ENCODE measurements at regions not wholly inside any gene's neighbourhood (a gene's known extent, or its start where the extent isn't known, plus 50 kb on each side); places are given as distances from the start of the nearest gene placed in this dataset.

GRCh38 chr2:37472959-37473358, 128.5 kb downstream of the QPCT start:
- H3K36me3 ChIP-seq = no peaks in the 10 kb centered on the region
- in situ Hi-C loops (cut with MboI; ENCODE audit: low pct_ligation_motif_present in 1 of 4, low pct_unique_long_range_greater_than_20kb in 1 of 4, low sequenced_read_pairs in 3 of 4) (no loop called here), intact Hi-C loops (cut with DNase I; ENCODE audit: low total_unique reads) (no loop called here)
- no peak overlapping the region for H3K27ac ChIP-seq
- WGBS, 2 donors (ENCODE audit: low coverage in 1 of 2) = 30 to 48% methylated on average over 1 to 2 of the region's 2 CpGs
- TF ChIP-seq, protein P1, sequence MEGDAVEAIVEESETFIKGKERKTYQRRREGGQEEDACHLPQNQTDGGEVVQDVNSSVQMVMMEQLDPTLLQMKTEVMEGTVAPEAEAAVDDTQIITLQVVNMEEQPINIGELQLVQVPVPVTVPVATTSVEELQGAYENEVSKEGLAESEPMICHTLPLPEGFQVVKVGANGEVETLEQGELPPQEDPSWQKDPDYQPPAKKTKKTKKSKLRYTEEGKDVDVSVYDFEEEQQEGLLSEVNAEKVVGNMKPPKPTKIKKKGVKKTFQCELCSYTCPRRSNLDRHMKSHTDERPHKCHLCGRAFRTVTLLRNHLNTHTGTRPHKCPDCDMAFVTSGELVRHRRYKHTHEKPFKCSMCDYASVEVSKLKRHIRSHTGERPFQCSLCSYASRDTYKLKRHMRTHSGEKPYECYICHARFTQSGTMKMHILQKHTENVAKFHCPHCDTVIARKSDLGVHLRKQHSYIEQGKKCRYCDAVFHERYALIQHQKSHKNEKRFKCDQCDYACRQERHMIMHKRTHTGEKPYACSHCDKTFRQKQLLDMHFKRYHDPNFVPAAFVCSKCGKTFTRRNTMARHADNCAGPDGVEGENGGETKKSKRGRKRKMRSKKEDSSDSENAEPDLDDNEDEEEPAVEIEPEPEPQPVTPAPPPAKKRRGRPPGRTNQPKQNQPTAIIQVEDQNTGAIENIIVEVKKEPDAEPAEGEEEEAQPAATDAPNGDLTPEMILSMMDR (IDR thresholded peaks at IDR 0.05) = no peak
- no peak for TF ChIP-seq POLR2AphosphoS5 (IDR thresholded peaks at IDR 0.05)
- no peak for TF ChIP-seq POLR2A (IDR thresholded peaks at IDR 0.05)
- no peak for TF ChIP-seq EP300 (IDR thresholded peaks at IDR 0.05; ENCODE audit: low read depth)
- peaks cover 0 to 8% (median 0%) of the 10 kb centered on the region in 4 donors for H3K4me1 ChIP-seq
- no peaks in the 10 kb centered on the region for H3K9me3 ChIP-seq
- DNase-seq = no peak
- H3K27me3 ChIP-seq = no peaks in the 10 kb centered on the region
- no peak overlapping the region for H3K4me3 ChIP-seq

GRCh38 chr2:37476411-37476810, 132.0 kb downstream of the QPCT start:
- in situ Hi-C loops (cut with MboI; ENCODE audit: low pct_ligation_motif_present in 1 of 4, low pct_unique_long_range_greater_than_20kb in 1 of 4, low sequenced_read_pairs in 3 of 4) (no loop called here), intact Hi-C loops (cut with DNase I; ENCODE audit: low total_unique reads) (no loop called here)
- TF ChIP-seq, protein P1 (IDR thresholded peaks at IDR 0.05) = no peak
- TF ChIP-seq POLR2AphosphoS5 (IDR thresholded peaks at IDR 0.05) = no peak
- TF ChIP-seq POLR2A (IDR thresholded peaks at IDR 0.05) = no peak
- no peak for TF ChIP-seq EP300 (IDR thresholded peaks at IDR 0.05; ENCODE audit: low read depth)
- Histone ChIP-seq H3K36me3 (no peaks in the 10 kb centered on the region), H3K4me3 (no peak overlapping the region), H3K4me1 (peaks cover 0 to 8% (median 0%) of the 10 kb centered on the region in 4 donors), H3K27me3 (no peaks in the 10 kb centered on the region), H3K9me3 (no peaks in the 10 kb centered on the region), H3K27ac (no peak overlapping the region)
- WGBS, 2 donors (ENCODE audit: low coverage in 1 of 2) = 71 to 72% methylated on average over 1 to 4 of the region's 4 CpGs
- no peak for DNase-seq

DNA sequence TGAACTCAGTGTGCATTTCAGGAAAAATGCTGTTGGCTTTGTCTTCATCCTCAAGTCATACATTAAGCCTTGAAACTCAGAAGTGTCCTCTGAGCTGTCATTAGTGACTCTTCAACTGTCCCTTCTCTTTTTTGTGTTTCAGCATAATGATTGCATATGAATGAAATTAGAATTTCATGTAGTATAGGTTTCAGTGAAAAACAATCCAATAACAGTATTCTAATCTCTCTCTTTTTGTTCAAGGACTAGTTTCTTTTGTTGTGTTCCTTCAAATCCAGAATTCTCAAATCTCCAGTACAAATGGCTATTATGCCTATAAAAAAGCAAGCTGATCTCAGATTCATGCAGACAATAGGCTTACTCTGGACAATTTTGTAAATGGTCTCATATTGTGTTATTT, 133.5 kb downstream of the QPCT start:
- intact Hi-C loops (cut with DNase I; ENCODE audit: low total_unique reads) (no loop called here), in situ Hi-C loops (cut with MboI; ENCODE audit: low pct_ligation_motif_present in 1 of 4, low pct_unique_long_range_greater_than_20kb in 1 of 4, low sequenced_read_pairs in 3 of 4) (no loop called here)
- no peak for DNase-seq
- H3K9me3 ChIP-seq = no peaks in the 10 kb centered on the region
- TF ChIP-seq EP300 (IDR thresholded peaks at IDR 0.05; ENCODE audit: low read depth) = no peak
- no peak for TF ChIP-seq POLR2AphosphoS5 (IDR thresholded peaks at IDR 0.05)
- TF ChIP-seq, protein P1 (IDR thresholded peaks at IDR 0.05) = no peak
- no peak for TF ChIP-seq POLR2A (IDR thresholded peaks at IDR 0.05)
- H3K4me1 ChIP-seq = peaks cover 0 to 6% (median 0%) of the 10 kb centered on the region in 4 donors
- no peak overlapping the region for H3K27ac ChIP-seq
- H3K4me3 ChIP-seq = no peak overlapping the region
- no peaks in the 10 kb centered on the region for H3K27me3 ChIP-seq
- H3K36me3 ChIP-seq = no peaks in the 10 kb centered on the region

GRCh38 chr2:37481244-37481643, 136.8 kb downstream of the QPCT start:
- no peaks in the 10 kb centered on the region for H3K4me1 ChIP-seq
- TF ChIP-seq, protein P1 (IDR thresholded peaks at IDR 0.05) = no peak
- no peak for TF ChIP-seq POLR2A (IDR thresholded peaks at IDR 0.05)
- no peak for TF ChIP-seq EP300 (IDR thresholded peaks at IDR 0.05; ENCODE audit: low read depth)
- no peak for TF ChIP-seq POLR2AphosphoS5 (IDR thresholded peaks at IDR 0.05)
- H3K9me3 ChIP-seq = no peaks in the 10 kb centered on the region
- in situ Hi-C loops (cut with MboI; ENCODE audit: low pct_ligation_motif_present in 1 of 4, low pct_unique_long_range_greater_than_20kb in 1 of 4, low sequenced_read_pairs in 3 of 4) (no loop called here), intact Hi-C loops (cut with DNase I; ENCODE audit: low total_unique reads) (no loop called here)
- no peaks in the 10 kb centered on the region for H3K27me3 ChIP-seq
- 94% methylated on average over 2 of the region's 2 CpGs; no CpG with 5 or more reads in 1 of the 2 donors for WGBS, 2 donors (ENCODE audit: low coverage in 1 of 2)
- no peak overlapping the region for H3K4me3 ChIP-seq
- DNase-seq = no peak
- H3K36me3 ChIP-seq = no peaks in the 10 kb centered on the region
- H3K27ac ChIP-seq = no peak overlapping the region

Measured in transverse colon (tissue), 4 donors.